Skeletal muscle tissue (tissue), 3 donors: ENCODE measurements at regions not wholly inside any gene's neighbourhood (a gene's known extent, or its start where the extent isn't known, plus 50 kb on each side); places are given as distances from the start of the nearest gene placed in this dataset.
A peak's percentile ranks its signal among the peaks of the same experiment; 100 is the strongest.

Experiments used
- H3K27ac ChIP-seq: one replicate; pipeline ENCODE4 v1.7.0; 2013; ENCODE audit warnings: mild to moderate bottlenecking, low read depth, low read length, inconsistent platforms
- H3K27me3 ChIP-seq, 3 donors: one replicate each; pipeline ENCODE4 v1.7.0; 2013; ENCODE audit warnings: low read length in 3 of 3; ENCODE audit not compliant: control insufficient read depth in 3 of 3, insufficient read depth in 3 of 3
- H3K36me3 ChIP-seq, 3 donors: one replicate each; pipeline ENCODE4 v1.7.0; 2013; ENCODE audit warnings: low read length in 3 of 3; ENCODE audit not compliant: control insufficient read depth in 3 of 3, insufficient read depth in 3 of 3
- H3K4me1 ChIP-seq, 3 donors: one replicate each; pipeline ENCODE4 v1.7.0; 2013; ENCODE audit warnings: low read length in 3 of 3, mild to moderate bottlenecking in 3 of 3; ENCODE audit not compliant: control insufficient read depth in 3 of 3, insufficient read depth in 3 of 3
- H3K4me3 ChIP-seq, 3 donors: one replicate each; pipeline ENCODE4 v1.7.0; 2013; ENCODE audit warnings: low read length in 3 of 3
- H3K9ac ChIP-seq, 3 donors: one replicate each; pipeline ENCODE4 v1.7.0; 2013; ENCODE audit warnings: low read length in 3 of 3, mild to moderate bottlenecking in 3 of 3, moderate library complexity in 2 of 3, low read depth in 1 of 3
- H3K9me3 ChIP-seq, 3 donors: one replicate each; pipeline ENCODE4 v1.7.0; 2013; ENCODE audit warnings: low read length in 3 of 3; ENCODE audit not compliant: control insufficient read depth in 3 of 3
- donor health status: Osteomylitis.

- H3K9ac ChIP-seq = no peak overlapping the region
- no peaks in the 10 kb centered on the region for H3K9me3 ChIP-seq
- no peaks in the 10 kb centered on the region for H3K27me3 ChIP-seq
- H3K27ac ChIP-seq = no peak overlapping the region
- no peak overlapping the region for H3K4me3 ChIP-seq
- no peaks in the 10 kb centered on the region for H3K36me3 ChIP-seq
- H3K4me1 ChIP-seq = no peaks in the 10 kb centered on the region
Measured at GRCh38 chr3:106168962-106169750, 300.3 kb upstream of the CBLB start.

- Histone ChIP-seq H3K4me1 (no peaks in the 10 kb centered on the region), H3K9me3 (no peaks in the 10 kb centered on the region), H3K9ac (no peak overlapping the region), H3K36me3 (no peaks in the 10 kb centered on the region), H3K27me3 (no peaks in the 10 kb centered on the region), H3K27ac (no peak overlapping the region), H3K4me3 (no peak overlapping the region)
Measured at GRCh38 chr3:106170636-106171035, 301.8 kb upstream of the CBLB start.

GRCh38 chr3:106172101-106172500, 303.3 kb upstream of the CBLB start:
- no peaks in the 10 kb centered on the region for H3K27me3 ChIP-seq
- H3K9me3 ChIP-seq = no peaks in the 10 kb centered on the region
- no peaks in the 10 kb centered on the region for H3K4me1 ChIP-seq
- H3K9ac ChIP-seq = no peak overlapping the region
- no peaks in the 10 kb centered on the region for H3K36me3 ChIP-seq
- H3K27ac ChIP-seq = no peak overlapping the region
- H3K4me3 ChIP-seq = no peak overlapping the region

GRCh38 chr3:106172780-106173179, 304.0 kb upstream of the CBLB start:
- H3K4me3 ChIP-seq = no peak overlapping the region
- no peaks in the 10 kb centered on the region for H3K36me3 ChIP-seq
- no peaks in the 10 kb centered on the region for H3K27me3 ChIP-seq
- no peaks in the 10 kb centered on the region for H3K4me1 ChIP-seq
- H3K9me3 ChIP-seq = no peaks in the 10 kb centered on the region
- H3K27ac ChIP-seq = no peak overlapping the region
- no peak overlapping the region for H3K9ac ChIP-seq

GRCh38 chr3:106175276-106175675, 306.5 kb upstream of the CBLB start:
- Histone ChIP-seq H3K9ac (no peak overlapping the region), H3K27me3 (no peaks in the 10 kb centered on the region), H3K36me3 (no peaks in the 10 kb centered on the region), H3K27ac (no peak overlapping the region), H3K9me3 (no peaks in the 10 kb centered on the region), H3K4me3 (no peak overlapping the region), H3K4me1 (no peaks in the 10 kb centered on the region)

GRCh38 chr3:106176734-106177133, 307.9 kb upstream of the CBLB start:
- H3K4me3 ChIP-seq = peak overlapping the region in 1 of 3 donors; percentile 38
- H3K9ac ChIP-seq = no peak overlapping the region
- H3K9me3 ChIP-seq = no peaks in the 10 kb centered on the region

GRCh38 chr3:106182950-106183511, 314.2 kb upstream of the CBLB start:
- no peak overlapping the region for H3K9ac ChIP-seq
- no peak overlapping the region for H3K27ac ChIP-seq
- peaks cover 0 to 4% (median 0%) of the 10 kb centered on the region in 3 donors for H3K4me1 ChIP-seq
- H3K4me3 ChIP-seq = no peak overlapping the region
- H3K36me3 ChIP-seq = no peaks in the 10 kb centered on the region
- no peaks in the 10 kb centered on the region for H3K9me3 ChIP-seq
- H3K27me3 ChIP-seq = no peaks in the 10 kb centered on the region

More at GRCh38 chr3:106176734-106177133, 307.9 kb upstream of the CBLB start:
- no peaks in the 10 kb centered on the region for H3K36me3 ChIP-seq
- H3K27me3 ChIP-seq = no peaks in the 10 kb centered on the region
- H3K27ac ChIP-seq = no peak overlapping the region
- H3K4me1 ChIP-seq = no peaks in the 10 kb centered on the region

- Histone ChIP-seq H3K27me3 (no peaks in the 10 kb centered on the region), H3K9ac (no peak overlapping the region), H3K36me3 (no peaks in the 10 kb centered on the region), H3K4me3 (no peak overlapping the region), H3K27ac (no peak overlapping the region), H3K9me3 (no peaks in the 10 kb centered on the region), H3K4me1 (peaks cover 0 to 4% (median 0%) of the 10 kb centered on the region in 3 donors)
Measured at GRCh38 chr3:106183762-106184391, 315.1 kb upstream of the CBLB start.

- Histone ChIP-seq H3K9ac (no peak overlapping the region), H3K4me1 (peaks cover 0 to 4% (median 0%) of the 10 kb centered on the region in 3 donors), H3K36me3 (no peaks in the 10 kb centered on the region), H3K4me3 (no peak overlapping the region), H3K9me3 (no peaks in the 10 kb centered on the region), H3K27me3 (no peaks in the 10 kb centered on the region), H3K27ac (no peak overlapping the region)
Measured at GRCh38 chr3:106184540-106185457, 316.0 kb upstream of the CBLB start.
